GM10266 (cell line): ENCODE measurements at regions not wholly inside any gene's neighbourhood (a gene's known extent, or its start where the extent isn't known, plus 50 kb on each side); places are given as distances from the start of the nearest gene placed in this dataset.

ENCODE experiments used
- DNase-seq: peaks from one replicate; pipeline ENCODE4 v3.0.0; 2012; ENCODE audit errors: extremely low spot score
- CTCF ChIP-seq: IDR thresholded peaks from 2 replicates; pipeline ENCODE4 v1.5.1; 2012; ENCODE audit warnings: mild to moderate bottlenecking, low read depth; ENCODE audit not compliant: control insufficient read depth, insufficient read depth; ENCODE audit errors: missing control alignments

- TF ChIP-seq CTCF, result no peak
- no peak for DNase-seq
Measured at GRCh38 chr3:104610730-104611652, 755.7 kb upstream of the ALCAM start.

GRCh38 chr3:104612218-104612617, 754.5 kb upstream of the ALCAM start:
- TF ChIP-seq CTCF, result no peak
- DNase-seq, result no peak

DNA sequence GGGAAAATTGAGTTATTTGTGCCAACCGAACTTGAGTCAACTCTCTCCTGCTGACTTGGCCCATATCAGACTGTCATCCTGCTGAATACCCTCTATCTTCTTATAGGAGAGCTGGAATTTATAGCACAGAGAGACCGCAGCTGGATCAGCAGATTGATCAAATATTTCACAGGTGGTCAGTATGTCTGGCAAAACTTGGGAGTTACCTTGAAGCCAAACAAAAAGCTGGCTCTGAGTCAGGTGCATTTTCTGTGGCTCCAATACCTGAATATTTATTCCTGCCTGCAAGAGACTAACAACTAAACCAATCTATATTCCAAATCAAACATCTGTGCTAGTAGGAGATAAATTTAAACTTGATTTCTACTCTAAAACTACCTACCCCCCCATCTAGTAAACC, 752.1 kb upstream of the ALCAM start:
- TF ChIP-seq CTCF, result no peak
- no peak for DNase-seq

DNA sequence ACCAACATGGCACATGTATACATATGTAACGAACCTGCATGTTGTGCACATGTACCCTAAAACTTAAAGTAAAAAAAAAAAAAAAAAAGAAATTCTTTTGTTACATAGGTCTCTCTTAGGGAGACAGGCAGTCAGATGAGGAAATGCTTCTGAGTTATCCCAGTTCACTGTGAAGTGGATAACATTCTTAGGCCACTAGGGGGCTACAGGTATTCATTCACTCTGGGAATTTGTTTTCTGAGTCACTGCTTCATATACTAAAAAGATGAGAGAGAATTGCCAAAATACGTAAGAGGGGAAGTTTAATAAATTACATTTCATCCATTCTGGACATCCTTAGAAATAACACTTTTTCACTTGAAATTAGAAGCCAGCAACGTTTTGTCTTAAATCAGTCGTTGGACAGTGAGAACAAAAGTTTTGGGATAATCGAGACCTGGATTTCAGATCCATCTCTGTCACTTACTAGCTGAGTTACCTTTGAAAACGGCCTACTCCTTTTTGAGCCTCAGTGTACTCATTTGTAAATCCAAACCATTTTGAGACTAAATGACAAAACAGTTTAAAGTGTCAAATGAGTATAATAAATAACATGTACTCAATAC, 738.4 kb upstream of the ALCAM start:
- peak; percentile 25 for DNase-seq
- TF ChIP-seq CTCF, result peak; percentile 47

DNA sequence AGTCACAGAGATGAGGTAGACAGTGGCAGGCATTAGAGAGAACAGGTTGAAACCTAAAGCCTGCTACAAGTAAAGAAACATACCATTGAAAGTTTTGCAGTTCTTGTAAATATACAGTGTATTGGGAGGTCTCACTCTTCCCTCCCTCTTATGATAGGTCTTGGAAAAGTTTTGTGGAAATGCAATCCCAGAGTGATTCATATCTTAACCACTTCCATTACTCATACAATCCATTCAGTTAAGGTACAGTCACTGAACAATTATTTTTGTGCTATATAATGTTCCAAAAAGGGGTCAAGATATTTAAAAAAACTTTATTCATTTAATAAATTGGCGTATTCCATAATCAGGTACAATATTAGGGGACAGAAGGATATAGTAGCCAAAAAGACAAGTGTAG, 737.7 kb upstream of the ALCAM start:
- no peak for TF ChIP-seq CTCF

DNA sequence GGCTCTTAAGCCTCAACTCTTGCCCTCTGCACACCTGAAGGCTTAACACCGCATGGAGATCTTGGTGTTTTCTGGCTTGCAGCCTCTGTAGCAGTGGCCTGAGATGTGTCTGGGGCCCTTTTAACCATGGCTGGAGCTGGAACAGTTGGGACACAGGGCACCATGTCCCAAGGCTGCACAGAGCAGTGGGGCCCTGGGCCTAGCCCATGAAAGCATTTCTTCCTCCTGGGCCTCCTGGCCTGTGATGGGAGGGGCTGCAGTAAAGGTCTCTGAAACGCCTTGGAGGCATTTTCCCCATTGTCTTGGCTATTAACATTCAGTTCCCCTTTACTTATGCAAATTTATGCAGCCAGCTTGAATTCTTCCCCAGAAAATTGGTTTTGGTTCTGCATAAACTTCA, 735.5 kb upstream of the ALCAM start:
- TF ChIP-seq CTCF, result no peak
- DNase-seq, result no peak

More for the DNA sequence above, 737.7 kb upstream of the ALCAM start:
- no peak for DNase-seq

- no peak for TF ChIP-seq CTCF
- DNase-seq, result no peak
Measured at GRCh38 chr3:104632521-104632920, 734.2 kb upstream of the ALCAM start.
